Adrenal gland (tissue), 9 donors: ENCODE measurements at regions not wholly inside any gene's neighbourhood (a gene's known extent, or its start where the extent isn't known, plus 50 kb on each side); places are given as distances from the start of the nearest gene placed in this dataset.

ENCODE experiments used
- DNase-seq, 7 donors: peaks; one replicate each; pipeline ENCODE4 v3.0.0-alpha.2; 2019 to 2020
- H3K27ac ChIP-seq, 5 donors: fragments of 200-600 bp; sonication (generic) in 4 of 5; 1 replicate in 3 of 5; 2 replicates in 2 of 5; pipeline versions ENCODE4 v1.5.1 to v1.8.0; 2016 to 2020; ENCODE audit warnings: mild to moderate bottlenecking in 1 of 5
- H3K27me3 ChIP-seq: fragments of 200-600 bp; 2 replicates; pipeline ENCODE4 v1.8.0; 2021
- H3K36me3 ChIP-seq, 2 donors: fragments of 200-600 bp; replicated peaks in 1 of 2; 1 replicate in 1 of 2; 2 replicates in 1 of 2; pipeline versions ENCODE4 v1.5.1 to v1.8.0; 2018 to 2022
- H3K4me1 ChIP-seq, 2 donors: fragments of 200-600 bp; replicated peaks in 1 of 2; 1 replicate in 1 of 2; 2 replicates in 1 of 2; pipeline versions ENCODE4 v1.5.1 to v1.8.0; 2018 to 2021
- H3K4me3 ChIP-seq, 4 donors: fragments of 200-600 bp; sonication (generic) in 3 of 4; one replicate each; pipeline ENCODE4 v1.5.1; 2016 to 2018
- H3K9me3 ChIP-seq, 3 donors: fragments of 200-600 bp; sonication (generic) in 1 of 3; replicated peaks in 1 of 3; 1 replicate in 2 of 3; 2 replicates in 1 of 3; pipeline versions ENCODE4 v1.5.1 to v1.8.0; 2016 to 2021
- POLR2A ChIP-seq, 2 donors: fragments of 450-650 bp; IDR thresholded peaks; one replicate each; pipeline ENCODE4 v1.6.1; 2017; ENCODE audit warnings: antibody characterized with exemption in 2 of 2, mild to moderate bottlenecking in 2 of 2, moderate library complexity in 1 of 2
- WGBS, 4 donors: extraction: QIAGEN DNeasy Blood & Tissue Kit in 2 of 4; methylation state at CpG; one replicate each; pipeline versions ENCODE4 v1.1.5 to v1.1.7; 2013 to 2017; 5-methylcytosine and 5-hydroxymethylcytosine counted together
- intact Hi-C, 2 donors: fragments of 100-400 bp; cut with DNase I; formaldehyde crosslinking; loops; one replicate each; pipeline versions ENCODE4 v1.14.1 to v1.15.0; 2022 to 2023
- TF ChIP-seq, protein P1 (sequence below), 6 experiments: fragments of 450-650 bp in 4 of 6; fragments of 200-600 bp in 2 of 6; sonication (generic) in 1 of 6; IDR thresholded peaks; 1 replicate in 5 of 6; 2 replicates in 1 of 6; pipeline versions ENCODE4 v1.5.1 to v1.8.0; 2016 to 2021; ENCODE audit warnings: antibody characterized with exemption in 6 of 6, mild to moderate bottlenecking in 2 of 6, moderate library complexity in 1 of 6
- donor health status: healthy with polysubstance abuse.
- donor health status: Bipolar disorder and iron deficiency.
- donor health status: DM: yes; HTN: yes; CAD: no.
- donor health status: DM: no; HTN: no; CAD: no.
- donor health status: DM: no; HTN: no; CAD: no.

DNA sequence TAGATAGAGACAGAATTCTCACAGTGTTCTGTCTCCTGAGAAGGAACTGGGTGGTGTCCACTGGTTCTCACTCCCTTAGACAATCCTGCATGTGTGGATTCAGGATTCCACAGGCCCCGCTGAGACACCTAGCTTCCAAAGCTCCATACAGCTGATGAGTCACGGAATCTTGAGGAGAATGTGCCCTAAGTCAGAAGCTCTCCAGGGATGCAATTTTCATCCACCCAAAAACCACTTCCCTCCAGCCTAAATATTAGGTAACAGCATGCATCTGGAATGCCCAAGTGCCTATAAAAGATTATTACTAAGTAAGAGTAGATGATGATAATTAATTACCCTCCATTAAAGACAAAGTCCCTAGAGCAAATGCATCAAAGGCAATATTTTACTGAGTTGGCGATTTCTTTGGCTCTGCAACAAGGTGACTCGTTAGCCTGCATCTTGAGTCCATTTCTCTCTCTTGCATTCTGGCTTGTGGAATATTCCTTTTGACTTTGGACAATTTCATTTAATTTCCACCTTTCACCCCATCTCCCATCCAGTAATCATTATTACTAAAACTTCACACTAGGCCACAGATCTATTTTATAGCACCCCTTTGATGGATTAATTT is 475.1 kb downstream of the TNS1 start:
- intact Hi-C loops, result no loop called here
- 87 to 98% (median 91%) methylated on average over 4 of the region's 4 CpGs for whole genome bisulfite sequencing, 4 donors
- Histone ChIP-seq H3K27ac (no peak overlapping the region), H3K27me3 (no peaks in the 10 kb centered on the region), H3K4me1 (no peaks in the 10 kb centered on the region), H3K36me3 (no peaks in the 10 kb centered on the region), H3K9me3 (no peaks in the 10 kb centered on the region), H3K4me3 (no peak overlapping the region)
- TF ChIP-seq, protein P1, sequence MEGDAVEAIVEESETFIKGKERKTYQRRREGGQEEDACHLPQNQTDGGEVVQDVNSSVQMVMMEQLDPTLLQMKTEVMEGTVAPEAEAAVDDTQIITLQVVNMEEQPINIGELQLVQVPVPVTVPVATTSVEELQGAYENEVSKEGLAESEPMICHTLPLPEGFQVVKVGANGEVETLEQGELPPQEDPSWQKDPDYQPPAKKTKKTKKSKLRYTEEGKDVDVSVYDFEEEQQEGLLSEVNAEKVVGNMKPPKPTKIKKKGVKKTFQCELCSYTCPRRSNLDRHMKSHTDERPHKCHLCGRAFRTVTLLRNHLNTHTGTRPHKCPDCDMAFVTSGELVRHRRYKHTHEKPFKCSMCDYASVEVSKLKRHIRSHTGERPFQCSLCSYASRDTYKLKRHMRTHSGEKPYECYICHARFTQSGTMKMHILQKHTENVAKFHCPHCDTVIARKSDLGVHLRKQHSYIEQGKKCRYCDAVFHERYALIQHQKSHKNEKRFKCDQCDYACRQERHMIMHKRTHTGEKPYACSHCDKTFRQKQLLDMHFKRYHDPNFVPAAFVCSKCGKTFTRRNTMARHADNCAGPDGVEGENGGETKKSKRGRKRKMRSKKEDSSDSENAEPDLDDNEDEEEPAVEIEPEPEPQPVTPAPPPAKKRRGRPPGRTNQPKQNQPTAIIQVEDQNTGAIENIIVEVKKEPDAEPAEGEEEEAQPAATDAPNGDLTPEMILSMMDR (IDR thresholded peaks at IDR 0.05), result no peak
- TF ChIP-seq POLR2A (IDR thresholded peaks at IDR 0.05), result no peak
- no peak for DNase-seq

DNA sequence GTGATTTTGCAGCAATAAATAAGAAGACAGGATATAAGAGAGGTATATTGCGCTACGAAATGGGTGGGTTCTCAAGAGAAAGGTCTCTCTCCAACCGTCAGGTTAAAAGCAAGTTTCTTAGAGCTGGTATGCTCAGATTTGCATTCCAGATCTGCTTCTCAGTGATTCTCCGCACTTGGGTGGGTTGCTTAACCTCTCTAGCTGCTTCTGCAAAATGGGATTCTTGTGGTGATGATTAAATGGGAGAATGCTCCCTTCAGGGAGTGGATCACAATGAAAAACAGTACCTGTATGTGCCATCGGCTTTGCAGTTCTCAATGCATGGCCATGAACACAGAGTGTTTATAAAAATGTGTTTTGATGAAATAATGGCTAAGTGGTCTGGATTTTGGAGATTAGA is 477.7 kb downstream of the TNS1 start:
- no peak overlapping the region for H3K27ac ChIP-seq
- H3K9me3 ChIP-seq, result no peaks in the 10 kb centered on the region

DNA sequence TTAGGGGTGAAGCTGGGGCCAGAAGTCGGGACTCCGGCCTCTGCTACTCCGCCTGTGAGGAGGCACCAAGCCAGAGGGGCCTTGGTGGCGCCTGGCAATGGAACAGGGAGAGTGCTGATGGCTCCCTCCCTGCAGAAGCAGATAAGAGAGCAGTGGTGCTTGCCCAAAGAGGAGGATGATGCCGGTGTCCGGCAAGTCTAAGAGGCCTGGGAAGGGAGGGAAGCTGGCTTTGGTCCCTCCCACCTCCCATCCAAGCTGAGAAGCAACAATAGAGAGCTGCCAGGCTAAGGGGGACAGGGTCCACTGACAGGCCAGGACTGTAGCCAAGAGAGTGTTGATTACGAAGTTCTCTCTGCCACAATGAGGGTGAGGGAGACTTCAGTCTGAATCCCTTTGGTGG is 479.5 kb downstream of the TNS1 start:
- 75 to 90% (median 85%) methylated on average over 7 of the region's 7 CpGs for WGBS, 4 donors
- intact Hi-C loops, result no loop called here

More for the DNA sequence above, 477.7 kb downstream of the TNS1 start:
- H3K27me3 ChIP-seq, result no peaks in the 10 kb centered on the region
- intact Hi-C loops, result no loop called here
- H3K4me3 ChIP-seq, result no peak overlapping the region
- WGBS, 4 donors, result 87 to 97% (median 96%) methylated on average over 5 of the region's 5 CpGs
- TF ChIP-seq POLR2A (IDR thresholded peaks at IDR 0.05), result no peak
- TF ChIP-seq, protein P1 (IDR thresholded peaks at IDR 0.05), result no peak
- DNase-seq, result no peak
- no peaks in the 10 kb centered on the region for H3K36me3 ChIP-seq
- no peaks in the 10 kb centered on the region for H3K4me1 ChIP-seq

DNA sequence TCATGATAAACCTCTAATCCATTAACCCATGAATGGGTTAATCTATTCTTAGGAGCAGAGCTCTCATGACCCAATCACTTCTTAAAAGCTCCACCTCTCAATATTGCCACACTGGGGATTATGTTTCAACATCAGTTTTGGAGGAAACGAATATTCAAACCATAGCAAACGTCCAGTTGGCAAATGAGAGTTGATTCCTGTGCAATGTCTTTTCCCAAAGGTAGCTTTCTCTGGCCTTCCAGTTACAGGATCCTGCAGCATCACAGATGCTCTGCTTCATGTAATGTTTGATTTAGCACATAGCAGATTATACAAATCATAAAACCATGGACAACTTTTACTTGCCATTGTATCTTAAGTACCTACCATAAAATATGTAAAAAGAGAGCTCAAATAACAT is 481.0 kb downstream of the TNS1 start:
- H3K9me3 ChIP-seq, result no peaks in the 10 kb centered on the region
- H3K4me3 ChIP-seq, result no peak overlapping the region
- H3K36me3 ChIP-seq, result no peaks in the 10 kb centered on the region
- 31 to 51% (median 38%) methylated on average over 2 of the region's 2 CpGs for WGBS, 4 donors
- no peaks in the 10 kb centered on the region for H3K27me3 ChIP-seq
- TF ChIP-seq, protein P1 (IDR thresholded peaks at IDR 0.05), result no peak
- no peak for TF ChIP-seq POLR2A (IDR thresholded peaks at IDR 0.05)
- intact Hi-C loops, result no loop called here
- no peaks in the 10 kb centered on the region for H3K4me1 ChIP-seq
- no peak overlapping the region for H3K27ac ChIP-seq
- no peak for DNase-seq

More for the DNA sequence above, 479.5 kb downstream of the TNS1 start:
- H3K27ac ChIP-seq, result no peak overlapping the region
- H3K4me3 ChIP-seq, result no peak overlapping the region
- no peaks in the 10 kb centered on the region for H3K9me3 ChIP-seq
- no peak for DNase-seq
- no peaks in the 10 kb centered on the region for H3K36me3 ChIP-seq
- H3K4me1 ChIP-seq, result no peaks in the 10 kb centered on the region
- H3K27me3 ChIP-seq, result no peaks in the 10 kb centered on the region
- TF ChIP-seq, protein P1 (IDR thresholded peaks at IDR 0.05), result no peak
- TF ChIP-seq POLR2A (IDR thresholded peaks at IDR 0.05), result no peak
